GM18502 (cell line): ENCODE measurements at regions not wholly inside any gene's neighbourhood (a gene's known extent, or its start where the extent isn't known, plus 50 kb on each side); places are given as distances from the start of the nearest gene placed in this dataset.
"Not testable (repeated sequence)": the region's sequence is repeated elsewhere in the genome, so short reads cannot be mapped to it uniquely, and the experiment has no call there.

ENCODE experiments used
- ATAC-seq: cut with Tn5 transposase; IDR thresholded peaks from one replicate; pipeline ENCODE4 v1.9.1; 2021; ENCODE audit warnings: mild to moderate bottlenecking; ENCODE audit not compliant: unreplicated experiment, poor library complexity

GRCh38 chr9:2387166-2387565, 234.4 kb upstream of the VLDLR start:
- no peak for ATAC-seq

- no peak for ATAC-seq
Measured at GRCh38 chr9:2389404-2389803, 232.2 kb upstream of the VLDLR start.

DNA sequence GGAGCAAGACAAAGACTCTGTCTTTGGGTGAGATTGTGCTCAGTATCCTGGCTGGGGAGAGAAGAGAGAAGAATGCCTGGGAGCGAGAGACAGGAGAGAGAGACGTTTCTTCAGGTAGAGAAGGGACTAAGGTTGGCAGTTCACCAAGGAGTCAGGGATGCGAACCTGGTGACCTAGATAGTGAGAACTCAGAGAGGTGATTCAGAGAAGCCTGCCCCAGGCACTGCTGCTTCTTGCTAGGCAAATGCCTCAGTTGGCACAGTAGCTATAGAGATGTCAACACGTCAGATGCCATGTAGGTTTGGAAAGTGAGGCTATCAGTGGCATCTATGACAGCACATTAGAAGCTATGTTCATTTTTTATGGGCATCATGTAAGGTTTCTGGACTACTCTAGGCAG, 231.6 kb upstream of the VLDLR start:
- no peak for ATAC-seq

DNA sequence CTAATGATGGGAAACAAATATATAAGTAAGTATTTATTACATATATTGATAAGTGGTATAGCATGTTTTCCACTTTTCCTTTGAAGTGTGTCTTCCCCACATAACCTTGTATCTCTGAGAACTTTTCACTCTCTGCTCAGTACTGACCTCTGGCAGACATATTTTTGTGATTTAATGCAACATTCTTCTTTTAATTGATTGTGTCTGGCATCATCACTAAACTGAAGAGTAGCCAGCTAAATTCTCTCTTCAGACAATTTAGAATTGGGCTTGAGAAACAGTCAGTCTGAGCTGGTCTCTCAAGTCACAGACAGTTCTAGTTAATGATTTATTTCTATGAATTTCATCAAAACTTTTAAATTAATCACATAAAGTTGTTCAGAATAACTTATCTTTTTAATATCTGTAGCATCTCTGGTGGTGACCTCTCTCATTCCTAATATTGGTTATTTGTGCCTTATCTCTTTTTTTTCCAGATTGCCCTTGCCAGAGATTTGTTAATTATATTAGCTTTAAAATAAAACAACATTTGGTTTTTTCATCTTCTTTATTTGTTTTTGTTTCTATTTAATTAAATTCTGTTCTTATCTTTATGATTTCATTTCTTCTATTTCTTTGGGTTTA, 230.0 kb upstream of the VLDLR start:
- ATAC-seq = not testable (repeated sequence)

- not testable (repeated sequence) for ATAC-seq
Measured at GRCh38 chr9:2394087-2394741, 227.4 kb upstream of the VLDLR start.

GRCh38 chr9:2395814-2396612, 225.6 kb upstream of the VLDLR start:
- no peak for ATAC-seq

GRCh38 chr9:2396622-2397285, 224.8 kb upstream of the VLDLR start:
- ATAC-seq = no peak

- not testable (repeated sequence) for ATAC-seq
Measured at GRCh38 chr9:2397875-2398274, 223.7 kb upstream of the VLDLR start.

- not testable (repeated sequence) for ATAC-seq
Measured at GRCh38 chr9:2401746-2402145, 219.8 kb upstream of the VLDLR start.

DNA sequence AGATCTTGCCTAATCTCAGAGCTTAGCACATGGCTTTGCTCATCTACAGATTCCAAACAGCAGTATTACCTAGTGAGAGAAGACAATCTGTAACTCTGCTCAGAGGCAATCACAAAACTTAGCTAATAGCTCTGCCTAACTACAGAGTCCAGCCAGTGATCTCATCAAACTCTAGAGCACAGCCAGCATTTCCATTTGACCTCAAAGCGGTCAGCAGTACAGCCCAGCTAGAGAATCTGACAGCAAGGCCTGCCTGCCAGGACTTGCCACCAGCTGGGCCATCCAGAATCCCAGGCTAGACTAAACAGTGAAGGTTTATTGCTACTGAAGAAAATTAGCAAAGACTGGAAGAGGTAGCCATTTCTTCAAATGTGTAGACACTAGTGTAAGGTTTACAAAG, 217.9 kb upstream of the VLDLR start:
- ATAC-seq = no peak

GRCh38 chr9:2406252-2406651, 215.3 kb upstream of the VLDLR start:
- no peak for ATAC-seq

DNA sequence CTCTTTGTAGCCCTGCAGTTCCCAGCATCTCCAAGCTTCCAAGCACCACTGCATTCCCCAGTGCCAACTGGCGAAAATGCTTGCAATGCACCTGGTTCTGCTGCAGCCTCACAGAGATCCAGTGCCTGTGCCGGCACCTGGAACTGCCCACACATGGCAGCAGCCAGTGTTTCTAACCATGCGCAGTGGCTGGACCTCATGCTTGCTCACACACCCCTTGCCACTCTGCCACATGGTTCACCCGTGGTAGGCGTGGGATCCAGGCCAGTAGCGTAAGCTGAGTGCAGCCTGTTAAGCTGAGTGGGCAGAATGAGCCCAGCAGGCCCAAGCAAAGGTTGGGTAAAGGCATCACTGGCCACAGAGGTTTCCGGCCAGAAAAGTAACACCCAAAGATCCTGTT, 214.1 kb upstream of the VLDLR start:
- no peak for ATAC-seq

GRCh38 chr9:2411459-2412215, 209.9 kb upstream of the VLDLR start:
- ATAC-seq = no peak

GRCh38 chr9:2413160-2413805, 208.3 kb upstream of the VLDLR start:
- no peak for ATAC-seq

DNA sequence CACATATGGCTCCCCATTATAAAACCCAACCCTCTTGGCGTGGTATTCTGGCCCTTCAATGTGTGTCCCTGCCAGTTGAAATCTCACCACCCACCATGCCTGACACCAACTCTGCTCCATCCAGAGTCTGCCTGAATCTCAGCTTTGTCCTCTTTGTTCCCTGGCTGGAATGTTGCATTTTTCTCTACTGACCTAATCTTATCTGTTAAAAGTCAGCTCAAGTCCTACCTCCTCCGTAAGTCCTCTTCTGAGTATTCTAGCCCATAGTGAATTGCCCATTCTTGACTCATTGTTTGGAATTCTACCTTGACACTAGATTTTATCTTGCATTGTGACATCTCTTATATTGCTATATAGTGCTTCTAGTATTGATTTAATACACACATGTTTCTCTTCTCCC, 207.1 kb upstream of the VLDLR start:
- ATAC-seq = no peak

DNA sequence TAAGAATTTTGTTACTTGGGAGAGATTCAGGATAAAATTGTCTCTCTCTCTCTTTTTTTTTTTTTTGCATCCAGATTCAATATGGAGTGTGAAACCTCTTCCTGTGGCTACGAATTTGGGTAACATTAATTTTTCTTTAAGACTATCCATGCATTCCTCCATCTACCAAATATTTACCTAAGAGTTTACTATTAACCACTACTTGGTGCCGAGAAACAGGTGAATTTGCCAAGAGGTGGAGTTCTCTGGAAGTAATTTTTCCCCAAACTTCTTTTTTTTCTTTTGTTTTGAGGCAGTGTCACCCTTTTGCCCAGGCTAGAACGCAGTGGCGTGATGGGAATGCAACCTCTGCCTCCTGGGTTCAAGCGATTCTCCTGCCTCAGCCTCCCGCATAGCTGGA, 206.3 kb upstream of the VLDLR start:
- ATAC-seq = no peak

DNA sequence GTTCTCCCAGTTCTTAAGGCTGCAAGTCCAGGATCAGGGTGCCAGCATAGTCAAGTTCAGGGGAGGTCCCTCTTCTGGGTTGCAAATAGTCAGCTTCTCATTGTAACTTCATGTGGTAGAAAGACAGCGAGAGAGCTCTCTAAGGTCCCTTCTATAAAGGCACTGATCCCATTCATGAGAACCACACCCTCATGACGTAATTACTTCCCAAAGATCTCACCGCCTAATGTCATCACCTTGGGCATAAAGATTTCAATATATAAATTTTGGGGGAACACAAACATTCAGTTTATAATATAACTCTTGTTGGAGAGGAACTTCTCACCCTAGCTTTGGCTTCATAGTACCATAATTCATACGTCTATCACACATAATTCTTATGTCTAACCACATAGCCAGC, 203.9 kb upstream of the VLDLR start:
- no peak for ATAC-seq

DNA sequence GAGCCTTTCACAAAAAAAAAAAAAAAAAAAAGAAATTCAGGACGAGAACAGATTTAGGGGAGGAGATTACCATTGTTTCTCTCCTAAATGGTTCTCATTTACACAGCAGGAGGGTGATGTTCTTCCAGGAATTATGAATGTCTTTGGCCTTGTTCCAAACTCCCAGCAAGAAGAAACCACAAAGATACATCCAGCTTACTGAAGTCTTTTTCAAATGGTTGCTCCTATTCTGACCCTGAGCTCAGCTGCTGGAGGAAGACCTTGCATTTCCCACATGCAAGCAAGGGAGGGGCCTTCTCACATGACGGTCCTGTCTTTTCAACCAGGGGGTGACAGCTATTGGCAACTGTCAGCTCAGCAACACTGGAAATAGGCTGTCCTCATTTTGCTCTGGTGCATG, 203.0 kb upstream of the VLDLR start:
- no peak for ATAC-seq

- ATAC-seq = no peak
Measured at GRCh38 chr9:2419347-2419746, 202.2 kb upstream of the VLDLR start.

DNA sequence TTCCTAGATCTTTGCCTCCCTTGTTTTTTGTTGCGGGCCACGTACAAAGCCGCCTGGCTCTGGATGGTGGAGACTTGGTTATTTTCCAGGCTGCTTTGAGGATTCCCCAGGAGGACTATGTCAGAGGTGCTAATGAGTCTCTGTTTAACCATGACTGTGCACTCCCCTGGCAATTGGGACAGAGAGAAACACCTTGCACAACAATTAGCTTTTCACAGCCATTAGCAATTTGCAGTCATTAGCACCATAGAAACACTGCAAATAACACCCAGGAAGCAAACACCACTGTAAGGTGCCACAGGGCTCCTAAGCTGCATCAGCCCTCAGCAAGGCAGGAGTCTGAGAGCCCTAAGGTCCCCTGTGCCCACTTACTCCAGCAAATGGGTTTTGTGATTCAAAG, 201.0 kb upstream of the VLDLR start:
- no peak for ATAC-seq
